NT2/D1 (cell line): ENCODE measurements at regions not wholly inside any gene's neighbourhood (a gene's known extent, or its start where the extent isn't known, plus 50 kb on each side); places are given as distances from the start of the nearest gene placed in this dataset.

Experiments
- SUZ12 ChIP-seq: IDR thresholded peaks from 2 replicates; pipeline ENCODE4 v1.6.1; 2011; ENCODE audit not compliant: insufficient read length, insufficient read depth; ENCODE audit errors: extremely low read depth
- YY1 ChIP-seq: IDR thresholded peaks from 2 replicates; pipeline ENCODE4 v1.6.1; 2011; ENCODE audit not compliant: insufficient read length, insufficient read depth
- ZNF274 ChIP-seq: IDR thresholded peaks from 2 replicates; pipeline ENCODE4 v1.6.1; 2011; ENCODE audit warnings: mild to moderate bottlenecking, low read depth, low read length

DNA sequence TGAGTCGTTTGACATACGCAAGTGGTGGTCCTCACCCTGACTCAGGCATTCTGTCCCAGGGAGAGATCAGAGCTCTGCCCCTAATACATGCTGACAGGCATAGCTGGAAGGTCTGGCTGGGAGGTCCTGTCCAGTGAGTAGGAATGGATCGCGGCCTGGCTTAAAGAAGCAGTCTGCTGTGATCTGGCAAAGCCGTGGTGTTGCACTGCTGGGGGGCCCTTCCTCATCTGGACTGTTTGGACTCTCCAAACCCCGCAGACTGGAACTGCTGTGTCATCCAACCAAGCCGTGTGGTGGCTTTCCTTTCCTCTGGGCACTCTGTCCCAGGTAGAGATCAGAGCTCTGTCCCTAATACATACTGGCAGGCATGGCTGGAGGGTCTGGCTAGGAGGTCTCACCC, 64.3 kb upstream of the MAGEB16 start:
- TF ChIP-seq ZNF274, result no peak
- TF ChIP-seq YY1, result no peak
- no peak for TF ChIP-seq SUZ12
